Suprapubic skin (tissue), 4 donors: ENCODE measurements at regions not wholly inside any gene's neighbourhood (a gene's known extent, or its start where the extent isn't known, plus 50 kb on each side); places are given as distances from the start of the nearest gene placed in this dataset.

Experiments
- DNase-seq, 2 donors: peaks; one replicate each; pipeline ENCODE4 v3.0.0-alpha.2; 2019; ENCODE audit warnings: low spot score in 2 of 2
- H3K27ac ChIP-seq: fragments of 200-600 bp; sonication (generic); one replicate; pipeline ENCODE4 v1.5.1; 2019
- H3K27me3 ChIP-seq: fragments of 200-600 bp; sonication (generic); one replicate; pipeline ENCODE4 v1.5.1; 2019
- H3K36me3 ChIP-seq: fragments of 200-600 bp; sonication (generic); one replicate; pipeline ENCODE4 v1.5.1; 2019
- H3K4me1 ChIP-seq: fragments of 200-600 bp; sonication (generic); one replicate; pipeline ENCODE4 v1.5.1; 2019
- H3K4me3 ChIP-seq: fragments of 200-600 bp; sonication (generic); one replicate; pipeline ENCODE4 v1.5.1; 2019; ENCODE audit warnings: mild to moderate bottlenecking
- H3K9me3 ChIP-seq: fragments of 200-600 bp; sonication (generic); one replicate; pipeline ENCODE4 v1.5.1; 2019
- EP300 ChIP-seq: sonication (generic); formaldehyde crosslinking; IDR thresholded peaks from one replicate; pipeline ENCODE4 v1.6.1; 2017; ENCODE audit warnings: antibody characterized with exemption
- POLR2A ChIP-seq, 2 donors: fragments of 450-650 bp; IDR thresholded peaks; one replicate each; pipeline ENCODE4 v1.6.1; 2017; ENCODE audit warnings: antibody characterized with exemption in 2 of 2, mild to moderate bottlenecking in 2 of 2, moderate library complexity in 2 of 2
- POLR2AphosphoS5 ChIP-seq, 3 donors: sonication (generic); formaldehyde crosslinking; IDR thresholded peaks; one replicate each; pipeline ENCODE4 v1.6.1; 2017; ENCODE audit warnings: antibody characterized with exemption in 3 of 3
- WGBS: methylation state at CpG from one replicate; pipeline ENCODE4 v1.1.5; 2018; 5-methylcytosine and 5-hydroxymethylcytosine counted together
- TF ChIP-seq, protein P1 (sequence below), 2 donors: fragments of 200-600 bp in 1 of 2; fragments of 450-650 bp in 1 of 2; sonication (generic) in 1 of 2; IDR thresholded peaks; one replicate each; pipeline ENCODE4 v1.5.1; 2016 to 2019; ENCODE audit warnings: antibody characterized with exemption in 2 of 2, mild to moderate bottlenecking in 1 of 2, moderate library complexity in 1 of 2

GRCh38 chr14:86712727-86713126 lies 1182.8 kb downstream of the FLRT2 start:
- H3K4me1 ChIP-seq: peaks cover 4% of the 10 kb centered on the region
- DNase-seq: no peak
- whole genome bisulfite sequencing: 19% methylated on average over 4 of the region's 4 CpGs
- no peaks in the 10 kb centered on the region for H3K9me3 ChIP-seq
- no peaks in the 10 kb centered on the region for H3K27me3 ChIP-seq
- TF ChIP-seq, protein P1, sequence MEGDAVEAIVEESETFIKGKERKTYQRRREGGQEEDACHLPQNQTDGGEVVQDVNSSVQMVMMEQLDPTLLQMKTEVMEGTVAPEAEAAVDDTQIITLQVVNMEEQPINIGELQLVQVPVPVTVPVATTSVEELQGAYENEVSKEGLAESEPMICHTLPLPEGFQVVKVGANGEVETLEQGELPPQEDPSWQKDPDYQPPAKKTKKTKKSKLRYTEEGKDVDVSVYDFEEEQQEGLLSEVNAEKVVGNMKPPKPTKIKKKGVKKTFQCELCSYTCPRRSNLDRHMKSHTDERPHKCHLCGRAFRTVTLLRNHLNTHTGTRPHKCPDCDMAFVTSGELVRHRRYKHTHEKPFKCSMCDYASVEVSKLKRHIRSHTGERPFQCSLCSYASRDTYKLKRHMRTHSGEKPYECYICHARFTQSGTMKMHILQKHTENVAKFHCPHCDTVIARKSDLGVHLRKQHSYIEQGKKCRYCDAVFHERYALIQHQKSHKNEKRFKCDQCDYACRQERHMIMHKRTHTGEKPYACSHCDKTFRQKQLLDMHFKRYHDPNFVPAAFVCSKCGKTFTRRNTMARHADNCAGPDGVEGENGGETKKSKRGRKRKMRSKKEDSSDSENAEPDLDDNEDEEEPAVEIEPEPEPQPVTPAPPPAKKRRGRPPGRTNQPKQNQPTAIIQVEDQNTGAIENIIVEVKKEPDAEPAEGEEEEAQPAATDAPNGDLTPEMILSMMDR (IDR thresholded peaks at IDR 0.05): no peak
- no peak for TF ChIP-seq EP300
- no peak for TF ChIP-seq POLR2A (IDR thresholded peaks at IDR 0.05)
- no peak for TF ChIP-seq POLR2AphosphoS5 (IDR thresholded peaks at IDR 0.05)
- H3K27ac ChIP-seq: no peak overlapping the region
- no peak overlapping the region for H3K4me3 ChIP-seq
- no peaks in the 10 kb centered on the region for H3K36me3 ChIP-seq

DNA sequence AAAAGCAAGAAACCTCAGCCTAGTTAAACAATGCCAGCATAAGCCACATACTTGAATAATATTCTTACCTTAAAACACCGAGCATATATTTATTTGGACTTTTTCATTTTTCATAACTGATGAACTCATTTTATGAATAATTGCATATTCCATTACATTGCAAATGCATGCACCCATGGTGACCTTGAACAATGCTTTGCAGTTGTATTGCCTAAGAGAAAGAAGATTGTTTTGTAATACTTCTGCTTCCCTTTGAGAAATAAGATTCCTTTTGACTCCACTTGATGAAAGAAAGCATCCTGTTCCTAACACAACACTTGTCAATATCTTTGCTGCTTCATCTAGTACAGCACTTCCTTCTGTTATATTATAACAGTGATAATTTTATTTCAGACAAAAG lies 1182.2 kb downstream of the FLRT2 start:
- Histone ChIP-seq H3K9me3 (no peaks in the 10 kb centered on the region), H3K4me1 (peaks cover 4% of the 10 kb centered on the region), H3K27me3 (no peaks in the 10 kb centered on the region), H3K36me3 (no peaks in the 10 kb centered on the region), H3K27ac (no peak overlapping the region), H3K4me3 (no peak overlapping the region)
- 77% methylated on average over 1 of the region's 1 CpG for WGBS
- TF ChIP-seq, protein P1 (IDR thresholded peaks at IDR 0.05): no peak
- TF ChIP-seq POLR2AphosphoS5 (IDR thresholded peaks at IDR 0.05) (no peak), POLR2A (IDR thresholded peaks at IDR 0.05) (no peak), EP300 (no peak)
- DNase-seq: no peak

GRCh38 chr14:86708846-86709339 lies 1178.9 kb downstream of the FLRT2 start:
- Histone ChIP-seq H3K36me3 (no peaks in the 10 kb centered on the region), H3K4me1 (peaks cover 4% of the 10 kb centered on the region), H3K27ac (no peak overlapping the region), H3K9me3 (no peaks in the 10 kb centered on the region), H3K27me3 (no peaks in the 10 kb centered on the region), H3K4me3 (no peak overlapping the region)
- DNase-seq: no peak
- TF ChIP-seq EP300 (no peak), POLR2AphosphoS5 (IDR thresholded peaks at IDR 0.05) (no peak), POLR2A (IDR thresholded peaks at IDR 0.05) (no peak)
- TF ChIP-seq, protein P1 (IDR thresholded peaks at IDR 0.05): no peak

DNA sequence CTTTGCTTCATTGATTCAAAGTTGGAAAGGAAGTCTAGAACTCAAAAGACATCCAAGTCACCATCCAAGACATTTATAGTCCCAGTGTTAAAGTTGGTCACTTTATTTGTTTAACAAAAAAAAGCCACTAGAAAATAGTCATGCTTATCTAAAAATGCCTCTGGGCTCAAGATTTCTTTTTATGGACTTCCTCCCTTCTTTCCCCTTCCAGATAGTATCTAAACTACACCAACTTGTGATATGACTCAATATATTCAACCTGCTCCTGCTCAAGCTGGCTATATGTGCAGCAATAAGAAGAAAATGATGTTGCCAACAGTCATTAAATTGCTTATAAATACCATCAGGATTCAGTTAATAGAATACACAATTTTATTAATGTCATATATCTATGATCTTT lies 1177.1 kb downstream of the FLRT2 start:
- TF ChIP-seq EP300 (no peak), POLR2A (IDR thresholded peaks at IDR 0.05) (no peak), POLR2AphosphoS5 (IDR thresholded peaks at IDR 0.05) (no peak)
- TF ChIP-seq, protein P1 (IDR thresholded peaks at IDR 0.05): no peak
- no peaks in the 10 kb centered on the region for H3K4me1 ChIP-seq
- no peaks in the 10 kb centered on the region for H3K36me3 ChIP-seq
- no peak for DNase-seq
- no peaks in the 10 kb centered on the region for H3K27me3 ChIP-seq
- H3K4me3 ChIP-seq: no peak overlapping the region
- H3K9me3 ChIP-seq: no peaks in the 10 kb centered on the region
- no peak overlapping the region for H3K27ac ChIP-seq

- H3K27me3 ChIP-seq: no peaks in the 10 kb centered on the region
- no peak for DNase-seq
- no peak overlapping the region for H3K4me3 ChIP-seq
- no peaks in the 10 kb centered on the region for H3K9me3 ChIP-seq
- H3K4me1 ChIP-seq: no peaks in the 10 kb centered on the region
- WGBS: 96% methylated on average over 1 of the region's 1 CpG
- H3K27ac ChIP-seq: no peak overlapping the region
- H3K36me3 ChIP-seq: no peaks in the 10 kb centered on the region
- TF ChIP-seq POLR2A (IDR thresholded peaks at IDR 0.05): no peak
- TF ChIP-seq EP300: no peak
- TF ChIP-seq POLR2AphosphoS5 (IDR thresholded peaks at IDR 0.05): no peak
- TF ChIP-seq, protein P1 (IDR thresholded peaks at IDR 0.05): no peak
Observed at GRCh38 chr14:86683561-86683960, 1153.6 kb downstream of the FLRT2 start.
